CD14-positive monocyte (primary cell): ENCODE measurements at regions not wholly inside any gene's neighbourhood (a gene's known extent, or its start where the extent isn't known, plus 50 kb on each side); places are given as distances from the start of the nearest gene placed in this dataset.

ENCODE experiments used
- DNase-seq, 3 donors: peaks; one replicate each; pipeline ENCODE4 v3.0.0-alpha.2; 2011 to 2022
- H2AFZ ChIP-seq: 2 replicates; pipeline ENCODE4 v1.6.0; 2012; ENCODE audit warnings: mild to moderate bottlenecking, low read depth, low read length, inconsistent platforms; ENCODE audit not compliant: insufficient read depth, poor library complexity, severe bottlenecking
- H3K27ac ChIP-seq, 2 donors: 1 replicate in 1 of 2; 2 replicates in 1 of 2; pipeline ENCODE4 v1.5.1; 2012 to 2013; ENCODE audit warnings: low read length in 2 of 2, control low read depth in 1 of 2, inconsistent platforms in 1 of 2, low read depth in 1 of 2, mild to moderate bottlenecking in 1 of 2
- H3K27me3 ChIP-seq, 2 donors: one replicate each; pipeline versions ENCODE4 v1.6.0 to v1.6.1; 2011 to 2013; ENCODE audit warnings: low read length in 2 of 2; ENCODE audit not compliant: control insufficient read depth in 2 of 2, insufficient read depth in 2 of 2
- H3K36me3 ChIP-seq, 2 donors: replicated peaks in 1 of 2; 1 replicate in 1 of 2; 2 replicates in 1 of 2; pipeline versions ENCODE4 v1.5.1 to v1.6.1; 2012 to 2013; ENCODE audit warnings: low read length in 2 of 2, control low read depth in 1 of 2, inconsistent platforms in 1 of 2, mild to moderate bottlenecking in 1 of 2; ENCODE audit not compliant: insufficient read depth in 2 of 2, control insufficient read depth in 1 of 2
- H3K4me1 ChIP-seq, 2 donors: 1 replicate in 1 of 2; 2 replicates in 1 of 2; pipeline versions ENCODE4 v1.5.1 to v1.6.1; 2012 to 2013; ENCODE audit warnings: low read length in 2 of 2, control low read depth in 1 of 2, inconsistent platforms in 1 of 2, mild to moderate bottlenecking in 1 of 2, moderate library complexity in 1 of 2; ENCODE audit not compliant: insufficient read depth in 2 of 2, control insufficient read depth in 1 of 2
- H3K4me2 ChIP-seq: replicated peaks from 2 replicates; pipeline ENCODE3; 2012; ENCODE audit warnings: low read length, moderate library complexity, mild to moderate bottlenecking; ENCODE audit not compliant: poor library complexity, severe bottlenecking; ENCODE audit errors: extremely low read depth
- H3K4me3 ChIP-seq, 3 experiments: fragments of 200-600 bp in 1 of 3; sonication (generic) in 1 of 3; replicated peaks in 1 of 3; 1 replicate in 2 of 3; 2 replicates in 1 of 3; pipeline ENCODE4 v1.5.1; 2011 to 2013; ENCODE audit warnings: low read length in 3 of 3, mild to moderate bottlenecking in 3 of 3, control low read depth in 2 of 3, low read depth in 2 of 3, inconsistent platforms in 1 of 3, moderate library complexity in 1 of 3
- H3K79me2 ChIP-seq: 2 replicates; pipeline ENCODE4 v1.6.0; 2012; ENCODE audit warnings: mild to moderate bottlenecking, control low read depth, inconsistent platforms, low read length, moderate library complexity; ENCODE audit not compliant: insufficient read depth
- H3K9ac ChIP-seq: 2 replicates; pipeline ENCODE4 v1.6.0; 2017; ENCODE audit warnings: low read length, mild to moderate bottlenecking; ENCODE audit not compliant: insufficient read depth, poor library complexity, severe bottlenecking
- H3K9me3 ChIP-seq, 2 donors: replicated peaks in 1 of 2; 1 replicate in 1 of 2; 2 replicates in 1 of 2; pipeline versions ENCODE4 v1.5.1 to v1.6.1; 2012 to 2013; ENCODE audit warnings: low read length in 2 of 2, control low read depth in 1 of 2; ENCODE audit not compliant: control insufficient read depth in 1 of 2, insufficient read depth in 1 of 2
- H4K20me1 ChIP-seq: 2 replicates; pipeline ENCODE4 v1.6.0; 2012; ENCODE audit warnings: mild to moderate bottlenecking, low read length, control low read depth, moderate library complexity; ENCODE audit not compliant: insufficient read depth
- H3K27ac Mint-ChIP-seq, 7 donors: one replicate each; pipeline ENCODE4 v1.8.0; 2020; ENCODE audit warnings: mild to moderate bottlenecking in 7 of 7, mixed read lengths in 7 of 7, moderate library complexity in 6 of 7, inconsistent platforms in 2 of 7
- H3K27me3 Mint-ChIP-seq, 3 donors: one replicate each; pipeline ENCODE4 v1.8.0; 2021 to 2022; ENCODE audit warnings: low read depth in 3 of 3, mild to moderate bottlenecking in 3 of 3, mixed read lengths in 3 of 3, moderate library complexity in 3 of 3, inconsistent platforms in 1 of 3
- H3K36me3 Mint-ChIP-seq, 2 donors: one replicate each; pipeline ENCODE4 v1.8.0; 2020; ENCODE audit warnings: mixed read lengths in 2 of 2, inconsistent platforms in 1 of 2, mild to moderate bottlenecking in 1 of 2
- H3K4me1 Mint-ChIP-seq: one replicate; pipeline ENCODE4 v1.8.0; 2020; ENCODE audit warnings: mild to moderate bottlenecking, mixed read lengths
- H3K4me3 Mint-ChIP-seq, 2 donors: one replicate each; pipeline ENCODE4 v1.8.0; 2020; ENCODE audit warnings: mild to moderate bottlenecking in 2 of 2, mixed read lengths in 2 of 2, moderate library complexity in 1 of 2
- H3K9me3 Mint-ChIP-seq, 7 donors: one replicate each; pipeline ENCODE4 v1.8.0; 2020 to 2022; ENCODE audit warnings: mixed read lengths in 7 of 7, mild to moderate bottlenecking in 6 of 7, moderate library complexity in 6 of 7, inconsistent platforms in 2 of 7
- WGBS: methylation state at CpG from one replicate; pipeline ENCODE4 v1.1.5; 2013; ENCODE audit warnings: missing lambda C conversion rate; ENCODE audit not compliant: insufficient coverage; 5-methylcytosine and 5-hydroxymethylcytosine counted together
- intact Hi-C, 2 donors: fragments of 100-400 bp; cut with micrococcal nuclease; formaldehyde crosslinking; loops; one replicate each; pipeline versions ENCODE4 v1.15.0 to v1.15.1; 2023
- TF ChIP-seq, protein P1 (sequence below): fragments of 200-600 bp; IDR thresholded peaks from one replicate; pipeline ENCODE4 v1.8.0; 2022; ENCODE audit warnings: antibody characterized with exemption, mild to moderate bottlenecking

GRCh38 chr9:80147866-80148265 lies 576.1 kb downstream of the TLE4 start:
- Histone ChIP-seq H3K9ac (no peak overlapping the region), H3K4me3 (no peak overlapping the region), H3K9me3 (peaks cover 0 to 4% of the 10 kb centered on the region in 2 donors), H3K4me1 (no peaks in the 10 kb centered on the region), H3K36me3 (no peaks in the 10 kb centered on the region), H3K27me3 (no peaks in the 10 kb centered on the region), H3K79me2 (no peaks in the 10 kb centered on the region), H3K27ac (no peak overlapping the region), H4K20me1 (no peaks in the 10 kb centered on the region), H2AFZ (no peak overlapping the region), H3K4me2 (no peak overlapping the region)
- Mint-ChIP-seq H3K4me3 (no peak overlapping the region), H3K36me3 (no peaks in the 10 kb centered on the region), H3K27me3 (no peaks in the 10 kb centered on the region), H3K4me1 (no peaks in the 10 kb centered on the region), H3K9me3 (peaks cover 4 to 18% (median 6%) of the 10 kb centered on the region in 7 donors), H3K27ac (no peak overlapping the region)
- WGBS: 93% methylated on average over 2 of the region's 3 CpGs
- TF ChIP-seq, protein P1, sequence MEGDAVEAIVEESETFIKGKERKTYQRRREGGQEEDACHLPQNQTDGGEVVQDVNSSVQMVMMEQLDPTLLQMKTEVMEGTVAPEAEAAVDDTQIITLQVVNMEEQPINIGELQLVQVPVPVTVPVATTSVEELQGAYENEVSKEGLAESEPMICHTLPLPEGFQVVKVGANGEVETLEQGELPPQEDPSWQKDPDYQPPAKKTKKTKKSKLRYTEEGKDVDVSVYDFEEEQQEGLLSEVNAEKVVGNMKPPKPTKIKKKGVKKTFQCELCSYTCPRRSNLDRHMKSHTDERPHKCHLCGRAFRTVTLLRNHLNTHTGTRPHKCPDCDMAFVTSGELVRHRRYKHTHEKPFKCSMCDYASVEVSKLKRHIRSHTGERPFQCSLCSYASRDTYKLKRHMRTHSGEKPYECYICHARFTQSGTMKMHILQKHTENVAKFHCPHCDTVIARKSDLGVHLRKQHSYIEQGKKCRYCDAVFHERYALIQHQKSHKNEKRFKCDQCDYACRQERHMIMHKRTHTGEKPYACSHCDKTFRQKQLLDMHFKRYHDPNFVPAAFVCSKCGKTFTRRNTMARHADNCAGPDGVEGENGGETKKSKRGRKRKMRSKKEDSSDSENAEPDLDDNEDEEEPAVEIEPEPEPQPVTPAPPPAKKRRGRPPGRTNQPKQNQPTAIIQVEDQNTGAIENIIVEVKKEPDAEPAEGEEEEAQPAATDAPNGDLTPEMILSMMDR: no peak
- DNase-seq: no peak
- intact Hi-C loops: no loop called here

- Mint-ChIP-seq H3K9me3 (peaks cover 4 to 19% (median 7%) of the 10 kb centered on the region in 7 donors), H3K27me3 (no peaks in the 10 kb centered on the region), H3K4me1 (no peaks in the 10 kb centered on the region), H3K4me3 (no peak overlapping the region), H3K36me3 (no peaks in the 10 kb centered on the region), H3K27ac (no peak overlapping the region)
- Histone ChIP-seq H3K4me2 (no peak overlapping the region), H3K4me3 (no peak overlapping the region), H3K9ac (no peak overlapping the region), H3K9me3 (peaks cover 0 to 4% of the 10 kb centered on the region in 2 donors), H3K4me1 (no peaks in the 10 kb centered on the region), H4K20me1 (no peaks in the 10 kb centered on the region), H2AFZ (no peak overlapping the region), H3K79me2 (no peaks in the 10 kb centered on the region), H3K27me3 (no peaks in the 10 kb centered on the region), H3K27ac (no peak overlapping the region), H3K36me3 (no peaks in the 10 kb centered on the region)
- TF ChIP-seq, protein P1: no peak
- DNase-seq: no peak
- no CpG with 5 or more reads among the region's 1 CpG for WGBS
- intact Hi-C loops: no loop called here
Measured at GRCh38 chr9:80146466-80146865, 574.7 kb downstream of the TLE4 start.
